ENCODE measurements at regions not wholly inside any gene's neighbourhood (a gene's known extent, or its start where the extent isn't known, plus 50 kb on each side); places are given as distances from the start of the nearest gene placed in this dataset.

- intact Hi-C loops (cut with DNase I): no loop called here
- no peaks in the 10 kb centered on the region for H3K4me1 ChIP-seq
- H3K4me3 ChIP-seq: no peak overlapping the region
- no peak overlapping the region for H3K27ac ChIP-seq
- TF ChIP-seq, protein P1, sequence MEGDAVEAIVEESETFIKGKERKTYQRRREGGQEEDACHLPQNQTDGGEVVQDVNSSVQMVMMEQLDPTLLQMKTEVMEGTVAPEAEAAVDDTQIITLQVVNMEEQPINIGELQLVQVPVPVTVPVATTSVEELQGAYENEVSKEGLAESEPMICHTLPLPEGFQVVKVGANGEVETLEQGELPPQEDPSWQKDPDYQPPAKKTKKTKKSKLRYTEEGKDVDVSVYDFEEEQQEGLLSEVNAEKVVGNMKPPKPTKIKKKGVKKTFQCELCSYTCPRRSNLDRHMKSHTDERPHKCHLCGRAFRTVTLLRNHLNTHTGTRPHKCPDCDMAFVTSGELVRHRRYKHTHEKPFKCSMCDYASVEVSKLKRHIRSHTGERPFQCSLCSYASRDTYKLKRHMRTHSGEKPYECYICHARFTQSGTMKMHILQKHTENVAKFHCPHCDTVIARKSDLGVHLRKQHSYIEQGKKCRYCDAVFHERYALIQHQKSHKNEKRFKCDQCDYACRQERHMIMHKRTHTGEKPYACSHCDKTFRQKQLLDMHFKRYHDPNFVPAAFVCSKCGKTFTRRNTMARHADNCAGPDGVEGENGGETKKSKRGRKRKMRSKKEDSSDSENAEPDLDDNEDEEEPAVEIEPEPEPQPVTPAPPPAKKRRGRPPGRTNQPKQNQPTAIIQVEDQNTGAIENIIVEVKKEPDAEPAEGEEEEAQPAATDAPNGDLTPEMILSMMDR (IDR thresholded peaks at IDR 0.05): no peak
- no peak for DNase-seq
- peaks cover 0 to 8% (median 2%) of the 10 kb centered on the region in 7 donors for H3K27me3 ChIP-seq
- WGBS, 2 donors: 71 to 78% methylated on average over 8 of the region's 8 CpGs
- H3K9me3 ChIP-seq: no peaks in the 10 kb centered on the region
- no peak for ATAC-seq
- H3K36me3 ChIP-seq: no peaks in the 10 kb centered on the region
Measured at GRCh38 chr10:2979306-2979705, 88.0 kb upstream of the PFKP start.

DNA sequence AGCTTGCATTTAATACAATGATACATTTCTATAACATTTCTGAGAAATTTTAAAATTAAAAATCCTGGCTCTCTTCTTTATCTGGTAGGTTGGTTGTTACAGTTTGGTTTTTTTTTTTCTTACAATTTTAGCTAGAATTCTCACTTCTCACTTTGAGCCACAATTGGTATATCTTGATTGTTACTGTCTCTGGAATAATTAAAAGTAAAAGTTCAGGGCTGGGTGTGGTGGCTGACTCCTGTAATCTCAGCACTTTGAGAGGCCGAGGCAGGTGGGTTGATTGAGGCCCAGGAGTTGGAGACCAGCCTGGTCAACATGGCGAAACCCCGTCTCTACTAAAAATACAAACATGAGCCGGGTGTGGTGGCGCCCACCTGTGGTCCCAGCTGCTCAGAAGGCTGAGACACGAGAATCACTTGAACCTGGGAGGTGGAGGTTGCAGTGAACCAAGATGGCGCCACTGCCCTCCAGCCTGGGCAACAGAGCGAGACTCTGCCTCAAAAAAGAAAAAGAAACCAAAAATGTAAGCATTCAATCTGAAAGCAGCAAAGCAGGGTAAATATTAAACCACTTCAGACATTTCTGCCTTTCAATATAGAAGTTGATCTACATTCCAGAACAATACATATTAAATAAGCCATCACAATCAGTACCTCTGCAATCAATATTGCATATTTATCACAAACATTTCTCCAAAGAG is 88.6 kb upstream of the PFKP start:
- Histone ChIP-seq H3K27me3 (peaks cover 0 to 7% (median 0%) of the 10 kb centered on the region in 7 donors), H3K36me3 (no peaks in the 10 kb centered on the region), H3K4me3 (no peak overlapping the region), H3K4me1 (no peaks in the 10 kb centered on the region), H3K9me3 (no peaks in the 10 kb centered on the region), H3K27ac (no peak overlapping the region)
- ATAC-seq (no peak), DNase-seq (no peak)
- TF ChIP-seq, protein P1 (IDR thresholded peaks at IDR 0.05): no peak
- WGBS, 2 donors: 90% methylated on average over 8 of the region's 8 CpGs
- intact Hi-C loops (cut with DNase I): no loop called here

GRCh38 chr10:2978111-2978510 is 89.2 kb upstream of the PFKP start:
- no peak for ATAC-seq

GRCh38 chr10:2974503-2975207 is 92.7 kb upstream of the PFKP start:
- intact Hi-C loops (cut with DNase I): no loop called here
- no peaks in the 10 kb centered on the region for H3K36me3 ChIP-seq
- WGBS, 2 donors: 90 to 91% methylated on average over 12 of the region's 12 CpGs
- no peaks in the 10 kb centered on the region for H3K4me1 ChIP-seq
- no peak overlapping the region for H3K4me3 ChIP-seq
- DNase-seq: no peak
- no peaks in the 10 kb centered on the region for H3K9me3 ChIP-seq
- TF ChIP-seq, protein P1 (IDR thresholded peaks at IDR 0.05): no peak
- peaks cover 0 to 7% (median 0%) of the 10 kb centered on the region in 7 donors for H3K27me3 ChIP-seq
- no peak for ATAC-seq
- H3K27ac ChIP-seq: no peak overlapping the region

More at GRCh38 chr10:2978111-2978510, 89.2 kb upstream of the PFKP start:
- H3K36me3 ChIP-seq: no peaks in the 10 kb centered on the region
- TF ChIP-seq, protein P1 (IDR thresholded peaks at IDR 0.05): peak in 7 of 9 donors; percentile 27 to 57 (median 54)
- no peak overlapping the region for H3K4me3 ChIP-seq
- peaks cover 0 to 7% (median 0%) of the 10 kb centered on the region in 7 donors for H3K27me3 ChIP-seq
- H3K9me3 ChIP-seq: no peaks in the 10 kb centered on the region
- WGBS, 2 donors: 17 to 36% methylated on average over 2 of the region's 2 CpGs
- DNase-seq: no peak
- intact Hi-C loops (cut with DNase I): no loop called here
- no peaks in the 10 kb centered on the region for H3K4me1 ChIP-seq
- H3K27ac ChIP-seq: no peak overlapping the region
